Duodenal mucosa (tissue), 2 donors: ENCODE measurements at regions not wholly inside any gene's neighbourhood (a gene's known extent, or its start where the extent isn't known, plus 50 kb on each side); places are given as distances from the start of the nearest gene placed in this dataset.

Source experiments
- H3K27ac ChIP-seq: one replicate; pipeline ENCODE4 v1.7.0; 2013; ENCODE audit warnings: low read depth, low read length
- H3K27me3 ChIP-seq, 2 donors: one replicate each; pipeline ENCODE4 v1.7.0; 2013; ENCODE audit warnings: low read length in 2 of 2, control low read depth in 1 of 2; ENCODE audit not compliant: insufficient read depth in 2 of 2, control insufficient read depth in 1 of 2
- H3K36me3 ChIP-seq, 2 donors: one replicate each; pipeline ENCODE4 v1.7.0; 2013; ENCODE audit warnings: low read length in 2 of 2, control low read depth in 1 of 2; ENCODE audit not compliant: insufficient read depth in 2 of 2, control insufficient read depth in 1 of 2
- H3K4me1 ChIP-seq, 2 donors: one replicate each; pipeline ENCODE4 v1.7.0; 2013; ENCODE audit warnings: low read length in 2 of 2, control low read depth in 1 of 2; ENCODE audit not compliant: insufficient read depth in 2 of 2, control insufficient read depth in 1 of 2
- H3K4me3 ChIP-seq, 2 donors: one replicate each; pipeline ENCODE4 v1.7.0; 2013; ENCODE audit warnings: low read length in 2 of 2, low read depth in 1 of 2
- H3K9ac ChIP-seq, 2 donors: one replicate each; pipeline ENCODE4 v1.7.0; 2013; ENCODE audit warnings: low read length in 2 of 2, low read depth in 1 of 2
- H3K9me3 ChIP-seq, 2 donors: one replicate each; pipeline ENCODE4 v1.7.0; 2013; ENCODE audit warnings: low read length in 2 of 2, control low read depth in 1 of 2; ENCODE audit not compliant: control insufficient read depth in 1 of 2

DNA sequence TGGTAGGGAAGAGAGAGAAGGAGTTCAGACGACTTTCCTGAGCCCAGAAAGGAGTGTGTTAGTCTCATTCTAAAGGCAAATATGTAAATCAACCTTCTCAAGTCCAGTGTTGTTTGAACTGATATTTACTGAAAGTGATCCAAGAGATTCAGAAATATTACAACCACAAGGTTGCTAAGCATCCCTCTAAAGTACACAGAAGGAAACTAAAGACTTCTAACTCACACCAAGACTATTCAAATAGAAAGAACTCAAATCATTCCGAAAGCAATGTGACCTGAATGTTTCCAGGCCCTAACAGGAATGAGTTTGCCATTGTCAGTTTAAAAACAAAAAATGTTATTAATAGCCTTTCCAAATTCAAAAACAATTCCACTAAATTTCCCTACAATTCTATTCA is 56.9 kb upstream of the VGLL3 start:
- no peak overlapping the region for H3K9ac ChIP-seq
- H3K27ac ChIP-seq, result no peak overlapping the region
- H3K27me3 ChIP-seq, result no peaks in the 10 kb centered on the region
- H3K4me1 ChIP-seq, result no peaks in the 10 kb centered on the region
- H3K9me3 ChIP-seq, result no peaks in the 10 kb centered on the region
- no peaks in the 10 kb centered on the region for H3K36me3 ChIP-seq
- no peak overlapping the region for H3K4me3 ChIP-seq

DNA sequence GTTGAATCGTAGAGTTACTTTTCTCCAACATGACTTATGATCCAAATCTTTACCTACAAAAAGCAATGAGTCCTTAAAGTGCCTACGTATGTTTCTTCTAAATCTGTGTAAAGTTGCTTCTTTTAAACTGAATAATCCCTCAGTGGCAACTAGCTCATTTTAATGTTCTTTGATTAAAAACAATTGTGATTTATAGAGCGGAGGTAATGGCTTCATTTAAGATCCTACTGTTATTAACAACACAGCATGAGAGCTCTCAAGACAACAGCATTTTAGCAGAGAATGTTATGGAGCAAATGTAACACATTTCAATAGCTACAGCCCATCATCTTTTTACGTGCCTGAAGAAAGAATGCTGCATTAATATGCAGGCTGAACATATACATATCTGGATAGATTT is 55.3 kb upstream of the VGLL3 start:
- no peaks in the 10 kb centered on the region for H3K36me3 ChIP-seq

DNA sequence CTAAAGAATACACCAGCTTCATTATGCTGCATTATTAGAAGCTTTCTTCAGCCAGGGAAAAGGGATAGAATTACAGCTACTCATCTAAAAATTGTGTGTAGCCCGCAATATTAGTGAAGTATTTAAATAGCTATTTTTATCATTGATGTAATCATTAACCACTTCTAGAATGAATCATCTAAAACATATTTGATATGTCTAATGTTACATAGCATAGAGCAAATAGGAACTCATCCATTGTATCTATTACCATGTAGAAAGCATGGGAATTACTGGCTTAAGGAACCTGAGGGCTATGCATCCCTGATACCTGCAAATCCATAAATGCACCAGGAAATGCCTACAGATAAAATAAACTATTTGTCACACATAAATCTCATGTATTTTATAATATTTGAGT is 54.5 kb upstream of the VGLL3 start:
- Histone ChIP-seq H3K9me3 (no peaks in the 10 kb centered on the region), H3K4me3 (no peak overlapping the region), H3K27me3 (no peaks in the 10 kb centered on the region), H3K4me1 (no peaks in the 10 kb centered on the region), H3K27ac (no peak overlapping the region), H3K9ac (no peak overlapping the region), H3K36me3 (no peaks in the 10 kb centered on the region)

More for the DNA sequence above, 55.3 kb upstream of the VGLL3 start:
- H3K27me3 ChIP-seq, result no peaks in the 10 kb centered on the region
- no peak overlapping the region for H3K27ac ChIP-seq
- H3K4me3 ChIP-seq, result no peak overlapping the region
- no peak overlapping the region for H3K9ac ChIP-seq
- H3K9me3 ChIP-seq, result no peaks in the 10 kb centered on the region
- no peaks in the 10 kb centered on the region for H3K4me1 ChIP-seq

DNA sequence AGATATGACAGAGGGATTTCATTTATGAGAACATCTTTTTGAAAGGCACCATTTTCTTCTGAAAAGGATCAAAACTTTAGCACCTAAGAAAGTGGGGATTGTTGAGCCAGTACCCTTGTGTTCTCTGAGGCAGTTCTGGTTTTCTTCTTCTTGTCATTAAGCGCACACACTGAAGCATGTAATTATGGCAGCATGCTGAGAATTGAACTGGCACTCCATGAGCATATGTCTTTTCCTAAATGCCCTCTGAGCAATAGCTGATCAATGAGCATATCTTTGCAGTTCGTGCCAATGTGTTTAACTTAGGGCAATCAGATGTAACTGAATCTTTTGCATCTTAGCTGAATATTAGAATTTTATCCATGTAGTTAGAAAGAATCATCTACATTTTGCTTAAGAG is 53.9 kb upstream of the VGLL3 start:
- no peaks in the 10 kb centered on the region for H3K27me3 ChIP-seq
- H3K9me3 ChIP-seq, result no peaks in the 10 kb centered on the region
- H3K4me3 ChIP-seq, result no peak overlapping the region
- no peaks in the 10 kb centered on the region for H3K36me3 ChIP-seq
- H3K27ac ChIP-seq, result no peak overlapping the region
- no peaks in the 10 kb centered on the region for H3K4me1 ChIP-seq
- H3K9ac ChIP-seq, result no peak overlapping the region

DNA sequence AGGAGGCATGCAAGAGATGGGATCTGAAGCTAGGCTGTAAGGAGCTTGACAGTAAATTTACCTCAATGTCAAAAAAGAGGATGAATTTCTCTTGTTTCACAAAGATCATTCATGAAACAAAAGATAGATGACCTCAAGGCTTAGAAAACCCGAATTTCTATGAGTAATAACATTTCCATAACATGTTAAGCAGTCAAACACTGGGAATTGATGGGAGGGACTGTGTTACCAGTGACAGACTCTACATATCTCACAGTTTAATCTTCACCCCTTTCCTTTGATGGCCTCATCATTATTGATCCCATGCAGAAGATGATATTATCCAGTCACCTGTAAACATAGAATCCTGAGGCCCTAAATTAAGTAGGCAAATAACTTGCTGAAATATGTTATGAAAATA is 53.5 kb upstream of the VGLL3 start:
- H3K36me3 ChIP-seq, result no peaks in the 10 kb centered on the region
- H3K27me3 ChIP-seq, result no peaks in the 10 kb centered on the region
- no peak overlapping the region for H3K4me3 ChIP-seq
- H3K4me1 ChIP-seq, result no peaks in the 10 kb centered on the region
- no peak overlapping the region for H3K27ac ChIP-seq
- H3K9ac ChIP-seq, result no peak overlapping the region
- no peaks in the 10 kb centered on the region for H3K9me3 ChIP-seq

GRCh38 chr3:87041191-87041590 is 50.2 kb upstream of the VGLL3 start:
- Histone ChIP-seq H3K9ac (no peak overlapping the region), H3K36me3 (no peaks in the 10 kb centered on the region), H3K27ac (no peak overlapping the region), H3K9me3 (no peaks in the 10 kb centered on the region), H3K4me1 (no peaks in the 10 kb centered on the region), H3K4me3 (no peak overlapping the region), H3K27me3 (no peaks in the 10 kb centered on the region)
